GM12878 (cell line): ENCODE measurements at regions not wholly inside any gene's neighbourhood (a gene's known extent, or its start where the extent isn't known, plus 50 kb on each side); places are given as distances from the start of the nearest gene placed in this dataset.

Experiments
- BCL11A ChIP-seq: IDR thresholded peaks from 2 replicates; pipeline ENCODE4 v1.6.1; 2011; ENCODE audit warnings: low read depth, low read length
- CTCF ChIP-seq, 3 experiments: IDR thresholded peaks in 2 of 3; conservative IDR thresholded peaks in 1 of 3; 2 replicates each; pipeline ENCODE4 v1.5.1; 2011; ENCODE audit warnings: low read depth in 3 of 3, low read length in 3 of 3, mild to moderate bottlenecking in 3 of 3, control low read depth in 2 of 3, moderate library complexity in 2 of 3, inconsistent platforms in 1 of 3, mixed read lengths in 1 of 3; ENCODE audit not compliant: control insufficient read depth in 2 of 3, insufficient read depth in 1 of 3; ENCODE audit errors: extremely low read depth in 1 of 3
- E4F1 ChIP-seq: fragments of 450-650 bp; IDR thresholded peaks from 2 replicates; pipeline ENCODE4 v1.6.1; 2018; ENCODE audit warnings: borderline replicate concordance, mild to moderate bottlenecking; ENCODE audit not compliant: partially characterized antibody
- LARP7 ChIP-seq: fragments of 450-650 bp; IDR thresholded peaks from 2 replicates; pipeline ENCODE4 v1.6.1; 2017; ENCODE audit warnings: mild to moderate bottlenecking
- MXI1 ChIP-seq: fragments of 150-350 bp; IDR thresholded peaks from 2 replicates; pipeline ENCODE4 v1.6.1; 2011; ENCODE audit warnings: low read depth, mild to moderate bottlenecking, inconsistent platforms, low read length, improper control_type of control experiment
- MYC ChIP-seq: IDR thresholded peaks from 2 replicates; pipeline ENCODE4 v1.6.1; 2011; ENCODE audit warnings: mild to moderate bottlenecking, low read length, moderate library complexity, inconsistent platforms; ENCODE audit not compliant: insufficient read depth, insufficient replicate concordance, insufficient read length, severe bottlenecking
- NR2C1 ChIP-seq: fragments of 450-650 bp; IDR thresholded peaks from 2 replicates; pipeline ENCODE4 v1.6.1; 2017; ENCODE audit warnings: antibody characterized with exemption, mild to moderate bottlenecking, moderate library complexity
- NR2C2 ChIP-seq: IDR thresholded peaks from 2 replicates; pipeline ENCODE4 v1.6.1; 2011; ENCODE audit warnings: borderline replicate concordance, low read depth; ENCODE audit not compliant: control insufficient read depth, insufficient read length
- TAF1 ChIP-seq: IDR thresholded peaks from 2 replicates; pipeline ENCODE4 v1.6.1; 2011; ENCODE audit warnings: mild to moderate bottlenecking, low read depth, low read length, borderline replicate concordance
- TARDBP ChIP-seq: IDR thresholded peaks from 2 replicates; pipeline ENCODE4 v1.6.1; 2016; ENCODE audit warnings: borderline replicate concordance
- TCF3 ChIP-seq: IDR thresholded peaks from 2 replicates; pipeline ENCODE4 v1.6.1; 2012; ENCODE audit warnings: low read depth, mild to moderate bottlenecking, low read length, borderline replicate concordance; ENCODE audit not compliant: insufficient read depth
- ZBTB40 ChIP-seq: fragments of 450-650 bp; IDR thresholded peaks from 2 replicates; pipeline ENCODE4 v1.6.1; 2016; ENCODE audit warnings: mild to moderate bottlenecking, moderate library complexity, borderline replicate concordance
- TF ChIP-seq, protein P1 (sequence below): fragments of 450-650 bp; conservative IDR thresholded peaks from 2 replicates; pipeline ENCODE4 v1.6.1; 2017; ENCODE audit warnings: mild to moderate bottlenecking, moderate library complexity

DNA sequence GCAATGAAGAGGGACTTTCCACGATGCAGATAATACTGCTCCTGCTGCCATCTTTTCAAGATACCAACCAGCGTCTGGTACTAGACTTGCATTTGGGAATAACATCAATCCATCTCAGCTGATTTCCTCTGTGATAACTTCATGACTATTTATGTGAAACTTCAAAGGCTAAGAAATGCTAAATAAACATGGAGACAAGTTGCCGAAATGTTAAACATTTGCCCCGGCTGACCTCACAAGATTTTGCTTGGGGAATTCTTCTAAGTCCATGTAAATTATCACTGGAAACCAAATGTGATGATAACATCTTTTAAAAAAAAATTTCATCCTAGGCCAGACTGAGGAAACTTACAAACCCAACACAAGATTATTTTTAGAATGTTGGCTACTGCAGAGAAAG lies 185.8 kb upstream of the PRICKLE2 start:
- TF ChIP-seq MXI1 (no peak), MYC (no peak), ZBTB40 (no peak), CTCF (IDR thresholded peaks at IDR 0.05 in 2 of 3, conservative IDR thresholded peaks at IDR 0.05 in 1 of 3; ENCODE audit: control insufficient read depth in 2 of 3, extremely low read depth in 1 of 3, insufficient read depth in 1 of 3, low read depth in 3 of 3, low read length in 3 of 3) (no peak), TCF3 (no peak), TARDBP (no peak), BCL11A (no peak), NR2C1 (no peak), LARP7 (no peak), TAF1 (no peak), E4F1 (no peak), NR2C2 (no peak)
- TF ChIP-seq, protein P1, sequence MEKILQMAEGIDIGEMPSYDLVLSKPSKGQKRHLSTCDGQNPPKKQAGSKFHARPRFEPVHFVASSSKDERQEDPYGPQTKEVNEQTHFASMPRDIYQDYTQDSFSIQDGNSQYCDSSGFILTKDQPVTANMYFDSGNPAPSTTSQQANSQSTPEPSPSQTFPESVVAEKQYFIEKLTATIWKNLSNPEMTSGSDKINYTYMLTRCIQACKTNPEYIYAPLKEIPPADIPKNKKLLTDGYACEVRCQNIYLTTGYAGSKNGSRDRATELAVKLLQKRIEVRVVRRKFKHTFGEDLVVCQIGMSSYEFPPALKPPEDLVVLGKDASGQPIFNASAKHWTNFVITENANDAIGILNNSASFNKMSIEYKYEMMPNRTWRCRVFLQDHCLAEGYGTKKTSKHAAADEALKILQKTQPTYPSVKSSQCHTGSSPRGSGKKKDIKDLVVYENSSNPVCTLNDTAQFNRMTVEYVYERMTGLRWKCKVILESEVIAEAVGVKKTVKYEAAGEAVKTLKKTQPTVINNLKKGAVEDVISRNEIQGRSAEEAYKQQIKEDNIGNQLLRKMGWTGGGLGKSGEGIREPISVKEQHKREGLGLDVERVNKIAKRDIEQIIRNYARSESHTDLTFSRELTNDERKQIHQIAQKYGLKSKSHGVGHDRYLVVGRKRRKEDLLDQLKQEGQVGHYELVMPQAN: no peak
